H1 (cell line): ENCODE measurements at regions not wholly inside any gene's neighbourhood (a gene's known extent, or its start where the extent isn't known, plus 50 kb on each side); places are given as distances from the start of the nearest gene placed in this dataset.
"Not testable (repeated sequence)": the region's sequence is repeated elsewhere in the genome, so short reads cannot be mapped to it uniquely, and the experiment has no call there.

Experiments
- CTCF ChIA-PET: fragments of 300-600 bp; sonication (Branson Sonifier 250); formaldehyde crosslinking; loops from one replicate; lab custom pipeline; 2021; ENCODE audit not compliant: partially characterized antibody; lab: Charles Lee
- POLR2A ChIA-PET: fragments of 300-600 bp; sonication (Branson Sonifier 250); formaldehyde crosslinking; loops from one replicate; lab custom pipeline; 2021; ENCODE audit warnings: inconsistent platforms; ENCODE audit not compliant: partially characterized antibody; lab: Charles Lee
- DNase-seq, 2 experiments: peaks; one replicate each; pipeline versions ENCODE4 v3.0.0 to v3.0.0-alpha.2; 2010 to 2022; ENCODE audit warnings: low spot score in 2 of 2, low read depth in 1 of 2, mixed read lengths in 1 of 2
- FAIRE-seq: peaks from 2 replicates; lab custom pipeline; 2011; peaks lifted over from hg19 to GRCh38; lab: Jason Lieb, UNC
- H2AFZ ChIP-seq: 2 replicates; pipeline ENCODE4 v1.8.1; 2012; ENCODE audit warnings: low read length, inconsistent platforms
- H2AK5ac ChIP-seq: 2 replicates; pipeline ENCODE4 v1.6.1; 2013; ENCODE audit warnings: low read depth, low read length
- H2BK120ac ChIP-seq: replicated peaks from 2 replicates; pipeline ENCODE3; 2013; ENCODE audit warnings: low read depth, low read length, inconsistent platforms
- H2BK12ac ChIP-seq: 2 replicates; pipeline ENCODE4 v1.6.1; 2013; ENCODE audit warnings: low read depth, low read length
- H2BK15ac ChIP-seq: 2 replicates; pipeline ENCODE4 v1.6.1; 2013; ENCODE audit warnings: low read length
- H2BK20ac ChIP-seq: 2 replicates; pipeline ENCODE4 v1.6.1; 2013; ENCODE audit warnings: low read length
- H2BK5ac ChIP-seq: 2 replicates; pipeline ENCODE4 v1.6.1; 2013; ENCODE audit warnings: low read depth, low read length
- H3K14ac ChIP-seq: 2 replicates; pipeline ENCODE4 v1.6.1; 2013; ENCODE audit warnings: inconsistent platforms; ENCODE audit not compliant: insufficient read length
- H3K18ac ChIP-seq: 2 replicates; pipeline ENCODE4 v1.6.1; 2013; ENCODE audit warnings: low read length; ENCODE audit errors: extremely low read depth
- H3K23ac ChIP-seq: 2 replicates; pipeline ENCODE4 v1.6.1; 2013; ENCODE audit warnings: inconsistent platforms; ENCODE audit not compliant: insufficient read length
- H3K23me2 ChIP-seq: 2 replicates; pipeline ENCODE4 v1.6.1; 2013; ENCODE audit warnings: low read depth, low read length
- H3K27ac ChIP-seq: 2 replicates; pipeline ENCODE4 v1.6.1; 2011; ENCODE audit warnings: low read depth, low read length, inconsistent platforms
- H3K27me3 ChIP-seq, 4 experiments: replicated peaks in 1 of 4; 1 replicate in 1 of 4; 2 replicates in 3 of 4; pipeline versions ENCODE4 v1.6.1 to v1.8.1; 2011 to 2013; ENCODE audit warnings: low read length in 3 of 4, mild to moderate bottlenecking in 3 of 4, inconsistent platforms in 2 of 4, mixed read lengths in 2 of 4, moderate library complexity in 1 of 4; ENCODE audit not compliant: control insufficient read depth in 3 of 4, insufficient read depth in 3 of 4; ENCODE audit errors: extremely low read depth in 1 of 4
- H3K36me3 ChIP-seq, 4 experiments: 2 replicates each; pipeline versions ENCODE4 v1.6.1 to v1.8.1; 2011 to 2013; ENCODE audit warnings: mild to moderate bottlenecking in 4 of 4, low read length in 3 of 4, moderate library complexity in 2 of 4, control low read depth in 1 of 4, inconsistent platforms in 1 of 4; ENCODE audit not compliant: insufficient read depth in 4 of 4, control insufficient read depth in 2 of 4
- H3K4ac ChIP-seq: replicated peaks from 2 replicates; pipeline ENCODE3; 2013; ENCODE audit warnings: low read length, low read depth, mixed read lengths, inconsistent platforms; ENCODE audit not compliant: insufficient read length
- H3K4me1 ChIP-seq, 4 experiments: replicated peaks in 1 of 4; 1 replicate in 1 of 4; 2 replicates in 3 of 4; pipeline versions ENCODE4 v1.6.1 to v1.8.1; 2011 to 2013; ENCODE audit warnings: low read length in 3 of 4, inconsistent platforms in 2 of 4, mixed read lengths in 1 of 4; ENCODE audit not compliant: insufficient read depth in 4 of 4, control insufficient read depth in 3 of 4
- H3K4me2 ChIP-seq, 2 experiments: 2 replicates each; pipeline versions ENCODE4 v1.6.1 to v1.8.1; 2011 to 2013; ENCODE audit warnings: low read depth in 2 of 2, low read length in 2 of 2, control low read depth in 1 of 2, inconsistent platforms in 1 of 2, mild to moderate bottlenecking in 1 of 2; ENCODE audit not compliant: insufficient read depth in 1 of 2
- H3K4me3 ChIP-seq, 4 experiments: fragments of 200-600, 300-600 bp in 1 of 4; sonication (generic), shearing (Covaris generic), sonication (Bioruptor Twin) in 1 of 4; 2 replicates each; pipeline versions ENCODE4 v1.5.1 to v1.8.1; 2011 to 2016; ENCODE audit warnings: low read length in 4 of 4, low read depth in 3 of 4, control low read depth in 2 of 4, inconsistent platforms in 2 of 4, mild to moderate bottlenecking in 2 of 4, mixed read lengths in 1 of 4, moderate library complexity in 1 of 4; ENCODE audit not compliant: insufficient read depth in 2 of 4; ENCODE audit errors: extremely low read depth in 1 of 4
- H3K56ac ChIP-seq: replicated peaks from 2 replicates; pipeline ENCODE3; 2013; ENCODE audit warnings: low read depth, mild to moderate bottlenecking, mixed read lengths, low read length, inconsistent platforms; ENCODE audit not compliant: insufficient read length
- H3K79me1 ChIP-seq: 2 replicates; pipeline ENCODE4 v1.6.1; 2013; ENCODE audit warnings: low read depth, low read length, control low read depth
- H3K79me2 ChIP-seq, 2 experiments: 2 replicates each; pipeline versions ENCODE4 v1.6.1 to v1.8.1; 2012 to 2013; ENCODE audit warnings: low read length in 2 of 2, mild to moderate bottlenecking in 2 of 2, inconsistent platforms in 1 of 2; ENCODE audit not compliant: insufficient read depth in 2 of 2, control insufficient read depth in 1 of 2
- H3K9ac ChIP-seq, 4 experiments: replicated peaks in 1 of 4; 1 replicate in 1 of 4; 2 replicates in 3 of 4; pipeline versions ENCODE4 v1.6.1 to v1.8.1; 2011 to 2013; ENCODE audit warnings: low read depth in 3 of 4, low read length in 3 of 4, control low read depth in 2 of 4, mild to moderate bottlenecking in 2 of 4, moderate library complexity in 2 of 4, inconsistent platforms in 1 of 4; ENCODE audit errors: extremely low read depth in 1 of 4
- H3K9me3 ChIP-seq, 2 experiments: 2 replicates each; pipeline versions ENCODE4 v1.6.1 to v1.8.1; 2012 to 2013; ENCODE audit warnings: mild to moderate bottlenecking in 2 of 2, moderate library complexity in 2 of 2, control low read depth in 1 of 2, inconsistent platforms in 1 of 2, low read depth in 1 of 2, low read length in 1 of 2, mixed read lengths in 1 of 2; ENCODE audit not compliant: insufficient read depth in 2 of 2
- H4K20me1 ChIP-seq, 2 experiments: replicated peaks in 1 of 2; 2 replicates each; pipeline versions ENCODE3 to v1.8.1; 2011 to 2013; ENCODE audit warnings: inconsistent platforms in 2 of 2, low read length in 2 of 2, mild to moderate bottlenecking in 1 of 2; ENCODE audit not compliant: insufficient read depth in 2 of 2, control insufficient read depth in 1 of 2
- H4K5ac ChIP-seq: 2 replicates; pipeline ENCODE4 v1.6.1; 2013; ENCODE audit warnings: low read length, low read depth, mixed read lengths, inconsistent platforms; ENCODE audit not compliant: insufficient read length
- H4K8ac ChIP-seq: 2 replicates; pipeline ENCODE4 v1.8.0; 2013; ENCODE audit warnings: mild to moderate bottlenecking, moderate library complexity, low read length, inconsistent platforms; ENCODE audit not compliant: insufficient read depth; ENCODE audit errors: extremely low read depth
- H4K91ac ChIP-seq: replicated peaks from 2 replicates; pipeline ENCODE3; 2013; ENCODE audit warnings: low read length, mixed read lengths, inconsistent platforms; ENCODE audit not compliant: insufficient read length
- YY1 ChIP-seq: IDR thresholded peaks from 2 replicates; pipeline ENCODE4 v1.6.1; 2011; ENCODE audit warnings: low read depth, mild to moderate bottlenecking, low read length
- WGBS, 2 experiments: shearing (Covaris generic) in 1 of 2; methylation state at CpG; one replicate each; pipeline versions ENCODE4 v1.1.6 to v1.1.7; 2013 to 2015; ENCODE audit warnings: low lambda C conversion rate in 2 of 2, mixed read lengths in 2 of 2, inconsistent platforms in 1 of 2, low coverage in 1 of 2, missing lambda C conversion rate in 1 of 2; ENCODE audit not compliant: insufficient replicate concordance in 2 of 2, insufficient coverage in 1 of 2, insufficient read length in 1 of 2; ENCODE audit errors: extremely low coverage in 1 of 2, missing lambda C conversion rate in 1 of 2; 5-methylcytosine and 5-hydroxymethylcytosine counted together

DNA sequence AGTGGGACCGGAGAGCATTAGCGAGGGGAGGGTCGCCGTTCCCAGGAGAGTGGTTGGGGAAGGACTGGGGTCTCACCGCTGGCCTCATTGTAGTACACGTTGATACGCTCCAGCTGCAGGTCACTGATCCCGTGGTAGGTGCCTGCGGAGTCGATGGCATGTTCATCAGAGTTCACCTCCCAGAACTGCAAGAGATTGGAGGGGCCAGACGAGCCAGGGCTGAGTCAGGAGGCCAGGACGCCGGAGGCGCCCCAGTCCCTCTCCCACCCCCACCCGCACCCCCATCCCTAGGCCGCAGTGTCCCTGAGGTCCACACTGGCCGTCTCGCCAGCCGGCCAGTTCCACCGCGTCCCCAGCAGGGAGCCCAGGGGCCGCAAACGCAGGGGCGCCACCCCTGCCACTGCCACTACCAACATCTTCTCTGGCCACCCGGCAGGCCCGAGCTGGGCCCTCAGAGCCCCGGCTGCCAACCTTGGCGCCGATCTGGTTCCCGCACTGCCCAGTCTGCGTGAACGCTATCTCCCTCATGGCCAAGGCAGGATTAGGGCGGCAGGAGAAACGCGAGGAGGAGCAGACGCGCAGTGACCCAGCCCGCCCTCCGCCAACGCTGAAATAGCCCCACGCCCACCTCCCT, 144.2 kb downstream of the ALG10 start:
- no peak overlapping the region for H3K23ac ChIP-seq
- no peak overlapping the region for H4K8ac ChIP-seq
- H3K4me3 ChIP-seq, result no peak overlapping the region
- peaks cover 51 to 89% of the 10 kb centered on the region in 2 experiments for H3K9me3 ChIP-seq
- H2BK12ac ChIP-seq, result no peak overlapping the region
- H4K5ac ChIP-seq, result no peak overlapping the region
- no peaks in the 10 kb centered on the region for H3K23me2 ChIP-seq
- no peak overlapping the region for H3K4me2 ChIP-seq
- DNase-seq, result no peak
- H4K20me1 ChIP-seq, result no peaks in the 10 kb centered on the region
- H2BK20ac ChIP-seq, result no peak overlapping the region
- no peak overlapping the region for H2BK15ac ChIP-seq
- H3K79me1 ChIP-seq, result no peaks in the 10 kb centered on the region
- WGBS, 2 experiments, result 88% methylated on average over 28 of the region's 41 CpGs; no CpG with 5 or more reads in 1 of the 2 experiments
- no peak overlapping the region for H3K56ac ChIP-seq
- no peaks in the 10 kb centered on the region for H3K4me1 ChIP-seq
- ChIA-PET CTCF (no interaction called here), POLR2A (no interaction called here)
- H3K79me2 ChIP-seq, result no peaks in the 10 kb centered on the region
- no peak overlapping the region for H3K9ac ChIP-seq
- no peak overlapping the region for H3K4ac ChIP-seq
- H3K36me3 ChIP-seq, result no peaks in the 10 kb centered on the region; a peak in 1 of 8 replicates
- H3K27me3 ChIP-seq, result no peaks in the 10 kb centered on the region
- H2BK5ac ChIP-seq, result no peak overlapping the region
- no peak overlapping the region for H4K91ac ChIP-seq
- H2BK120ac ChIP-seq, result no peak overlapping the region
- no peak overlapping the region for H3K14ac ChIP-seq
- FAIRE-seq, result no peak
- H2AK5ac ChIP-seq, result no peak overlapping the region
- no peak overlapping the region for H2AFZ ChIP-seq
- no peak overlapping the region for H3K18ac ChIP-seq
- no peak for TF ChIP-seq YY1
- no peak overlapping the region for H3K27ac ChIP-seq

DNA sequence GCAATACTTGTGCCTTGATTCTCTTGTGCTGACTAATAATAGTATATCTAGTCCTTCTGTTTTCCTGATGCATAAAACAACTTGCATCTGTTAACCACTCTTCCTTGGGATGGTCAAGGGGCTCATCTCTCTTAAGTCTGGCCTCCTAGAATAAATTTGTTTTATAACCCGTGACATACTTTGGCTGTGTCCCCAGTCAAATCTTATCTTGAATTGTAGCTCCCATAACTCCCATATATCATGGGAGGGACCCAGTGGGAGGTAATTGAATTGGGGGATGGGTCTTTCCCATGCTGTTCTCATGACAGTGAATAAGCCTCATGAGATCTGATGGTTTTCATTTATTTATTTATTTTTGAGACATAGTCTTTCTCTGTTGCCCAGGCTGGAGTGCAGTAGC, 146.2 kb downstream of the ALG10 start:
- H3K36me3 ChIP-seq, H4K5ac ChIP-seq, H2AK5ac ChIP-seq, H3K79me2 ChIP-seq, H4K91ac ChIP-seq, H2BK15ac ChIP-seq, H3K79me1 ChIP-seq, H3K4me1 ChIP-seq, FAIRE-seq, H3K56ac ChIP-seq, H3K9ac ChIP-seq, H3K4me2 ChIP-seq, H3K14ac ChIP-seq, H4K8ac ChIP-seq, H3K23ac ChIP-seq, H3K27ac ChIP-seq, POLR2A ChIA-PET, H3K4me3 ChIP-seq, H2BK20ac ChIP-seq, H2AFZ ChIP-seq, H3K18ac ChIP-seq, H2BK120ac ChIP-seq, H2BK12ac ChIP-seq, DNase-seq, H2BK5ac ChIP-seq, H3K27me3 ChIP-seq, H3K4ac ChIP-seq, H4K20me1 ChIP-seq, H3K23me2 ChIP-seq: not testable (repeated sequence)
- CTCF ChIA-PET, result interaction anchor here (1.3 kb wide), 1 partner anchor 46 kb away, joined by 3 read pairs; no protein-coding TSS in a partner anchor
- H3K9me3 ChIP-seq, result peaks cover 48 to 88% of the 10 kb centered on the region in 2 experiments
- WGBS, 2 experiments, result 69% methylated on average over 1 of the region's 1 CpG; no CpG with 5 or more reads in 1 of the 2 experiments
